GM18519 (cell line): ENCODE measurements at regions not wholly inside any gene's neighbourhood (a gene's known extent, or its start where the extent isn't known, plus 50 kb on each side); places are given as distances from the start of the nearest gene placed in this dataset.

ENCODE experiments used
- ATAC-seq: cut with Tn5 transposase; IDR thresholded peaks from one replicate; pipeline ENCODE4 v1.9.1; 2021; ENCODE audit warnings: mild to moderate bottlenecking, moderate library complexity; ENCODE audit not compliant: unreplicated experiment, low FRiP score

DNA sequence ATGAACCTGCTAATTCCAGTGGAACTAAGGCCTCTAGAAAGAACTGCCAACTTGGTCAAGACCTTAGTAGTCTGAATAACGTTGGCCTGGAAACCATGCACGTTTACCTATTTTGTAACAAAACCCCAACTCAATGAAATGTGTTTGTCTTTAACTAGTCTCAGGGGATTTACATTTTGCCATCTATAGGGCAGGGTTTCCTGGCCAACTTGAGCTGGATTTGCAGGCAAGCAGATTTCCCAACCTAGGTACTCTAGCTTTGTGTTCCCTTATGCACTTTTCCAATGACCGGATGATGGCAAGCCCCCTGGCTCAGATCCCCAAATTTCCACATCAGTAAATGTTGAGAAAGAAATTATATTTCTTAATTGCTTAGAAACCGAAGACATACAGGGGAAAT lies 114.5 kb downstream of the IRS2 start:
- no peak for ATAC-seq

DNA sequence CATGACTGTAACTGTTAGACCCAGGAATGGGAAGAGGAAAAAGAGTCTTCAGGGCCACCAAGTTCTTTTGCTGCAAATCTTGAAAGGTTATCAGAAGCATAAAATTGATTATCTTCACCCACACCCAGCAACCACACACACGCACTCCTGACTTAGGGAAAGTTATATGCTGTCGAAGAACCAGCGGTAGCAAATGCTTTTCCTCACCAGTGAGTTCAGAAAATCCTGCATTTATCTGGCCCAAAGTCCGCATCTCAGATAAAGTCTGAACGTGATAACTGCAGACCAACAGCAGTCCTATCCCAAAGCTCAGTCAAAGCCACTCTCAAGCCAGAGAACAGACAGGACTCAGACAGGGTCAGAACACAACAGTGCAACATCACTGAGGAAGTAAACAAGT lies 115.6 kb downstream of the IRS2 start:
- ATAC-seq, result no peak

DNA sequence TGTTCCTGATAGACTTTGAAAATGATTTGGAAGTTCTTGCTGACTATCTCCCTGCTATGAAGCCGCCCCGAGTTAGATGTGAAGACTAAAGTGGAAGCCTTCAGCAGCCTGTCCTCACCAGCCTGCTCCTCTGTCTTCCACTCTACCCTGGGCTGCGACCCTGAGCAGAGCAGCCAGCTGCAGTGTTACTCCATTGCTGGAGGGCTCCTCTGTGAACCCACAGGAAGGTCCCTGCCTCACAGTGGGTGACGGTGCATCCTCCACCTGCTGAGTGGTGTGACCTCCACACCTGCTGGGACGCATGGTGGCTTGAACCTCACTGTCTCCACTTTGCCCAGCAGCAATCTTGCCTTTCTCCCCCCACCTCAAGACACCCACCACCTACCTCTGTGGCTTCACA lies 116.4 kb downstream of the IRS2 start:
- ATAC-seq, result no peak

DNA sequence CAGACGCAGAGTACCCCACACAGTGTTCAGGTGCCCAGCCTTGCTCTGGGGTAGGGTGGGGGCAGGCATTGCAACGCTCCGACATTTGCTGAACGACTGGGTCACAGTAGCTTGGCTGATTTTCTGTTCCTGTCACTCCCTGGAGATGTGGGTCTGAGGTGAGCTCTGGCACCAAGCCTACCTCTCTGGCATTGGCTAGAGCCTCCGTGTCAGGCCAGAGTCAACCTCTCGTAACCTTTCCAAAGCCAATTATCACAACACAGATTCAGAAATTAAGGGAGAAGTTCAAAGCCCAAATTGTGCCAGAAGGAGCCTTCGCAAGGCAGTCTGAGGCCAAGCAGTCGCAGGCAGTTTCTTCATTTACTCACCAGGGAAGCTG lies 117.2 kb downstream of the IRS2 start:
- no peak for ATAC-seq

DNA sequence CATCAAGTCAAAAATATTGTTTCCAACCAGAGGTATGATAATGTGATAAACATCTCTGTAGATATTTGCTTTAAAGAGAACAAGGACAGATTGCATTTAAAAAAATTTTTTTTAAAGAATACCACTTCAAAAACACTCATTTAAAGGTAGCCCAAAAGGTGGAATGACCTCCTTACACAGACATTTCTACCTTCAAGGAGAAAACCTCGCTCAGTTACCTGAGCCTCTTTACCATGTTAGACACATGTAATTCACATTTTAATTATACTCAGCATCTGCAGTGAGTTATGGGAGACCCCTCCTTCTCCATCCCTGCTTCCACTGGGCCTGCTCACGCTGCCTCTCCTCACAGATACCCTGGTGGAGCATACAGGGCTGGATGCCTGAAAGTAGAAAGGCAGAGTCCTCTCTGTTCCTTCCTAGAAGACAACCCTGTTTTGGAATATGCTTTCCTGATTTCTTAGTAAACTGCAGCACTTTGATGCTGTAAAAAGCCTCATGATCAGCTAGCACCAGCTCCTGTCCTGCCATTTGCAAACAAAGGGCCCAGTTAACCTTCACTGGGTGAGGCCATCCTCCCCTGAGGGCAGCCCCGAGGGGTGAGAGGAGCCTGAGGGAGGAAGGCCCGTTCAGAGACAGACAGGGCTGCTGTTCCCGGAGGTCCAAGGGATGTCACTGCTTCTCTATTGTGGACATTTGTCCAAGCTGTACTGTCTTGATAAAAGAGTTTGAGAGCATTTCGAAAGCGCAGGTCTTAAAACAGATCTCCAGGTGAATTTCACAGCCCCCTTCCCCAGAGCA lies 117.8 kb downstream of the IRS2 start:
- no peak for ATAC-seq

DNA sequence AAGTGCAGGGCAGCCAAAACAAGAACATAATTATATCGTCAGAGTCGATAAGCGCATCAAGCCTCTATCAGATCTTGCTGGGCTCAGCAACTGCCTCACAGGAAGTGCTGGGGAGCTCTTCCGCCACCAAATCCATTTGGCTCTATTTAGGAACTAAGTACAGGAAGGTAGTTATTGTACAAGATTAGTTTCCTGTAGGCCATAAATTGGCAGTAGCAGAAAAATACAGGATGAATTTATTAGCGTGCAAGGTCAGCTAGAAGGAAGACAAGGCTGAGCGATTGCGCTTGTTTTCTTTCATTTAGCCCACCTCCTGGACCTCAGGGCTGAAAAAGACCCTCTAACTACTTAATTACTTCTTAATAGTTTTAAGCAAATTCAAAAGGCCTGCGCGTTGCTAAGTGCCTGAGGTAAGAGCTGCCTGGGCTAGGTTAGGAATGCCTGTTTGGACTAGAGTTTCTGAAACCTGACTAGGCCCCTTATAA lies 118.5 kb downstream of the IRS2 start:
- ATAC-seq, result no peak

DNA sequence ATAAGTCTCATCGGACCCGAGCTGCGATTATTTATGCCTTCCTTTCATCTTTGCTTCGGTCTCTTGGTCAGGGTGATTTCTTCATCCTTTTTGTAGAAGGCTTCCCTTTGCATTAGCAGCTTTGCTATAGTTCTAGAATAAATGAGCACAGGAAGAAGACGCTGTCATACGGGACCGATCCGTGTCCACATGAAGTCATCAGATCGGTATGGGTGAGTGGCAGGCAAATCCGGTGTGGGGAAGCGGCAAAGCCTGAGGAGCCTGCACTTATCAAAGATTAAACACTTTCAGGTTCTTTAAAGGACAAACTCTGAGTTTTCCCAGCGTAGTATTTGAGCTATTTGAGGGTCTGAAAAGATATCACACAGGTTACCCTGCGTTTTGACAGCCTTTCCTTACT lies 119.3 kb downstream of the IRS2 start:
- no peak for ATAC-seq

DNA sequence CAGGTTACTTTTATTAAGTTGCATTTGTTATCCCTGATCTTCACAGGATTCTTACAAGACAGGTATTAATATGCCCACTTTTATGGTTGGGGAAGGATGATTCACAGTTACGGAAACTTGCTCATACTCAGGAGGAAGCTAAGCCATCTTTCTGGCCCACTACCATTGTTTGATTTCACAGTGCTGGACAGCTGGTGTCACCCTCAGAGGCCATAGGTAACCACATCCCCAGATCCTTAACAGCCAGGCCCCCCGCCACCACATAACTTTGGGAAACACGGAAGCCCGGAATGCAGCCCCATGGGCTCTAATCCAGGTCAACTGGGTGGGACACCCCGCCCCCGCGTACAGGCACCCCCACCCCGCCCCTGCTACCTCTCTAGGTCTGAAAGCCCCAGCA lies 119.7 kb downstream of the IRS2 start:
- no peak for ATAC-seq

DNA sequence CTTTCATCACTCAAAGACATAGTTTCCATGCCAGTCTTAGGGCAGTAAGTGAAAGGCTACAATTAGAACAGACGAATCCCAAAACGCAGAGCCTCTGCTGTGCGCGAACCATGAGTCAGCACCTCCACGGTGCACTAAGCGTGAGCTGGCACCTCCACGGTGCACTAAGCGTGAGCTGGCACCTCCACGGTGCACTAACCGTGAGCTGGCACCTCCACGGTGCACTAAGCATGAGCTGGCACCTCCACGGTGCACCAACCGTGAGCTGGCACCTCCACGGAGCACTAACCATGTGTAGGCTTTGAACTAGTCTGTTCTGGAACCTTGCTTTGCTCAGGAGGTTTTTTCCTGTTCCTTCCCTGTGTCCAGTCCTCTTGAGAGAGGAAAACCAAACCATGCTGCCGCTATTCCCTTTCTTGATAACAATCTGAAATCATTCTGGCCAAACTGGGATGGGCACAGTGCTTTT lies 120.6 kb downstream of the IRS2 start:
- ATAC-seq, result no peak

DNA sequence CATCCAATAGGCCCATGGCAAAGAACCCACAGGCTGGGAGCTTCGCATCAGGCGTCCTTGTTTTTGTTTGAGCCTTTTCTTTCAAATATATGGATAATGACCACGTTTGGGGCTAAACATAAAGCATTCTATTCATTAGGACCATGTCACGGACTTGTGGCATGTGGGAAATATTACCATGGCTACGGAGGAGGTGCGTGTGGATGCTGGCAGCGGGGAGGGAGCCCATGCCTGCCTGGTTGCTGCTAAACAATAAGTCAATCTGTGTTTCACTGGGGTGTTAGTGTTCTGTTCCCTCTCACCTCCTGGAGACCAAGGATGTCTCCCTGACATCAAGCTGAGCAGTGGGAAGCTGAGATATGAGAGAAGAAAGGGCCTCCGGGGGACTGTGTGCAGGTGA lies 121.1 kb downstream of the IRS2 start:
- no peak for ATAC-seq

DNA sequence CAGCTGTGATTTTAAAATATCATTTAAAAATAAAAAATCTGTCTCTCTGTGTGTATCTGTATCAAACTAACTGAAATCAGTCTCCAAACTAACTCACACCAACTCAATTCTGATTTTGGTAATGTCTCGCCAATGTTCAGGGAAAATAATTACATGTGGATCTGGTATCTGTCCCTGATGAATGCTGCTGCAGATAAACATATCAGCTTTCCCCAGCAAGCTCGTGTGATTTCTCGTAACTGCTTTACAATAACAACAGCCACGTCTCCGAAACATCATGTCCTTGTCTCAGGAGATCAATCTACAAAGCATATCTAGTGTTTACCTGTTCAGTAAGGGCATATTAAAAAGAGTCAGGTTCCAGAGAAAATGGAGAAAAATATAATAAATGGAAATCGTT lies 129.0 kb downstream of the IRS2 start:
- no peak for ATAC-seq

DNA sequence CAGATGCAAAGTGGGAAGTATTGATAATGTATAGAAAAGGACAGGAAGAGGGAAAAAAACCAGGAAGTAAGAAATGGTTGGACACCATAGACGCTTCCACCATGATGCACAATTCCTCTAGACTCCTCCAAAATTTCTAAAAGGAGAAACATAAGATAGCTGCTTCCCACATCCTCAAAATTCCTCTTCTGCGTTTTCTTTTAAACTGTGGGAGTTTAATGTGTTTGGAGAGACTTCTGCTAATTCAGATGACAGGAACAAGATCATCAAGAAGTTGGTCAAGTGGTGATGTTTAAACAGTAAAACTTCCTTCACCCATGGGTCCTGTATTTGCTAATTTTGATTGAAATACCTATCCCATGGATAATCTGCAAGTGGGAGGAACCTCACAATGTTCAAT lies 130.2 kb downstream of the IRS2 start:
- ATAC-seq, result no peak

DNA sequence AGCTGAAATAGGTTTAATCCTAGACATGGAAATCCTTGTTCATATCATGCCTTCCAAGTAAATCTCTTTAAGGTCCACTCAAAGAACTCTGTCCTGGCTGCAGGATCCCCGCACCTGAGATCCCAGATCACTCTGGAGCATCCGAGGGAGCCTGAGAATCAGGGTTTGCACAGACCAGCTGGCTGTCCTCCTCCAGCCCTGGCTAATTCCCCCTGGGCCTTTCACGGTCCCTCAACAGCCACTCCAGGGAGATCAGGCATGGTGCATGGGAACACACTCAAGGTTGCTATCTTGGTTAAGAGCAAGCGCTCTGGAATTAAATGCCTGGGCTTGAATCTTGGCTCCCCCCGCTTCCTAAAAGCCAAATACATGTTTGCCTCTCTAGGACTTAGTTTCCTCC lies 130.8 kb downstream of the IRS2 start:
- no peak for ATAC-seq

DNA sequence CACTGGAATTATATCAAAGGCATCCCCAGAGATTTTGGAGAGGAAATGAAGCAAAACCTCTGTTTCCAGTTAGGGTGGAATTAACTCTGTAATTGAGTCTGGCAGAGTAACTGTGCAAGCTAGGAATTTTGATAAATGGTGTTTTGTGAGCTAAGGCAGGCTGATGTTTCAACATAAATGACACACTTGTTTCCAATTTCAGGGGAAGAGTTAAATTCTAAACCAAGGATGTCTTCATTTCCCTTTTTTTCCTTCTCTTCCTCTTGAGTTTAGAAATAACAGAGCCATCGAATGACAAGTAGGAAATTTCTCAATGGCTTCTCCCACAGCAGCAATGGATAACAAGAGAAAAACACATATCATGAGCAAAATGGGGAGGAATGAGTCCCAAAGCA lies 131.2 kb downstream of the IRS2 start:
- ATAC-seq, result no peak

DNA sequence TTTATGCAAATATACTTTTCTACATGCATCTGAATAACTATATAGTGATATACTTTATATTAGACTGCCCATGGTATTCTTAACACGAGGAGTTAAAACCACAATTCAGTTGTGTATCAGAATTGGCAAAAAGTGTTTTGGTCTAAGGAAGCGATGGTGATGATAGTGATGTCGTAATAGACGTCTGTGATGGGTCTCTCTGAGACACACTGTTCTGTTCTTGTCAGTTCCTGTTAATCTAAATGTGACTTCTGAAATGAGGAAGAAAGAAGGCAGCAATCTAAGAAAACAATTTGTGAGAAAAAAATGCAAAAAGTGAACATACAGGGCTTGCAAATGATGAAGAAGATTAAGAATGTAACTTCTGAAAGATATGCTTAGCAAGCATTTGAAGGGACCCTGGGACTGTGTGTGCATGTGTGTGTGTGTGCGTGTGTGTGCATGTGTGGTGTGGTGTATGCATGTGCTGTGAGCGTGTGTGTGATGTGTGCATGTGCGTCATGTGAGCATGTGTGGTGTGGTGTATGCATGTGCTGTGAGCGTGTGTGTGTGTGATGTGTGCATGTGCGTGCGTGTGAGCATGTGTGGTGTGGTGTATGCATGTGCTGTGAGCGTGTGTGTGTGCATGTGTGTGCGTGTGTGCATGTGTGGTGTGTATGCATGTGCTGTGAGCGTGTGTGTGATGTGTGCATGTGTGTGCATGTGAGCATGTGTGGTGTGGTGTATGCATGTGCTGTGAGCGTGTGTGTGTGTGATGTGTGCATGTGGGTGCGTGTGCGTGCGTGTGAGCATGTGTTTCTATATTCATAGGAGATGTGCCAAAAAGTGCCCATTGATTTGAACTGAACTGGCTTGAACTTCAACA lies 131.8 kb downstream of the IRS2 start:
- ATAC-seq, result no peak

DNA sequence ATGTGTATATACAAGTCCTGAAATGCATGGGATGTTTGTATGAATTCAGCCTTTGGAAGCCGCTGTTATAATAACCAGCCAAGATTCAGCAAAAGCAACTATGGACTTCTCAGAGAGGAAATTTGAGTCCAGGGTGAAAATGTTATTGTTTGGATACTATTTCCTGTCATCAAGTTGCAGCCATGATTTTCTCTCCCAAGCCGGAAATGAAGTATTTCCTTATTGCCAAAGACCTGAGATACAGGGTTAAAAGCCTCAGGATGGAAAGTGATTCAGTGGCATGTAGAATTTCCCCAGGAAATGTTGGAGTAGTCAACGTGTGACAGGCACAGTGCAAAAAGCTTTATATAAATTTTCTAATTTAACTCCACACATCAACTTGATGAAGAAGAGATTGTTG lies 133.9 kb downstream of the IRS2 start:
- ATAC-seq, result no peak

DNA sequence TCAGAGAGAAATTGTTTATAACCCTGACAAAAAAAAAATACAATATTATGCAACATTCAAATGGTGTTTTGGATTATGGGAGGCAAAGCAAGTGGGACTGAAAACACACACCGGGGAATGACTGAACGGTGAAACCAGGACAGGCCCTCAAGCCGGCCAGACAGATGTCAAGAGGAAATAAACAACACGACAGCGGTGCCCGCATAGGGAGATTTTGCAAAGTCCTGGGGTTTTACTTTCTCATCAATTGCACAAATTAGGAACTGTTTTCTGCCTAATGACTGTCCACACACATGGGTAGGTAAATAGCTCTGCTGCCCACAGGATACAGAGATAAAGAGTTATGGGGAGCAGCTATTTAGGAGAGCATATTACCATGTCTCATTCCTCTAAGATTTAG lies 134.5 kb downstream of the IRS2 start:
- no peak for ATAC-seq

DNA sequence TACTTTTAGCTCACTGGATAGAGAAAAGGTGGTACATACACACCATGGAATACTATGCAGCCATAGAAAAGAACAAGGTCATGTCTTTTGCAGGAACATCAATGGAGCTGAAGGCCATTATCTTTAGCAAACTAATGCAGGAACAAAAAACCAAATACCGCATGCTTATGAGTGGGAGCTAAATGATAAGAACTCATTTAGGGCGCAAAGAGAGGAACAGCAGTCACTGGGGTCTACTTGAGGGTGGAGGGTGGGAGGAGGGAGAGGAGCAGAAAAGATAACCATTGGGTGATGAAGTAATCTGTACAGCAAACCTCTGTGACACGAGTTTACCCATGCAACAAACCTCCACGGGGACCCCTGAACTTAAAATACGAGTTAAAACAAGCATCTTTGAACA lies 135.1 kb downstream of the IRS2 start:
- ATAC-seq, result no peak

DNA sequence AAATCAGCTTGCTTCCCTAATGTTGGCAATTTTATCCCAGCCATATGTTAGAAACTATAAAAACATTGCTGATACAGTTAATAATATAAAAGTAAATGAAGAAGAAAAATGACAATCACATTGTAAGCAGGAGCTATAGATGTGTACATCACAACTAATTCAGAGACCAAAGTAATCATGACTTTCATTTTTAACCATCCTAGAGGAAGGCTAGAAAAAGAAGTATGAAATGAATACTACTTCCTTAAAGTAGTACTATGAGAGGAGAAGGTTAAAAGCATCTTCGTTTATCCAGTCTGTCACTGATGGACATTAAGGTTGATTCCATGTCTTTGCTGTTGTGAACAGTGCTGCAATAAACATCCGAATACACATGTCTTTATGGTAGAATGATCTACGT lies 135.5 kb downstream of the IRS2 start:
- ATAC-seq, result peak; percentile 40

DNA sequence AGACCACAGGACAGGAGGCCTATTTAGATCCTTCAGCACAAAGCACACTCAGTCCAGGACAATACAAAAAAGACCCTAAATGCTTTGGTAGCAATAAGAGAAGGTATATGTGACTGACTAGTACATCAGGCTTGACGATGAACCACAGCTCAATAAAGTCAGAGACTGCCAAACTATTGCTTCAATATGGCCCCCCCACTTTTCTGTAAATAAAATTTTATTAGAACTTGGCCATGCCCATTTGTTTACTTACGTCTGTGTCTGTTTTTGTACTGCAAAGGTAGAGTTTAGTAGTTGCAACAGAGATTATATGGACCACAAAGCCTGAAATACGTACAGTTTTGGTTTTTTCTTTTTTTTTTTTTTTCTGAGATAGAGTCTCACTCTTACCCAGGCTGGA lies 136.7 kb downstream of the IRS2 start:
- ATAC-seq, result no peak

DNA sequence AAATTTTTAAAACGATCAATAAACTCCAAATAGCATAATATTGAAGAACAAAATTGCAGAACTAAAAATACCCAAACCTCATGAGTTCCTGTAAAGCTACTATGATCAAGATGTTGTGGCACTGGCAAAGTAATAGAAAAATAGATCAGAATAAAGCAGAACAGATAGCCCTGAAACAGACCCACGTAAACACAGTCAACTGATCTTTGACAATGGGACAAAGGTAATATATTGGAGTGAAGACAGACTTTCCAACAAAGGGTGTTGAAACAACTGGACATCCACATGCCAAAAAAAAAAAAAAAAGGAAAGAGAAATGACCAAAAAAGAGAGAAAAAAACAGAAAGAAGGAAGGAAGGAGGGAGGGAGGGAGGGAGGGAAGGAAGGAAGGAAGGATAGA lies 138.7 kb downstream of the IRS2 start:
- ATAC-seq, result no peak

DNA sequence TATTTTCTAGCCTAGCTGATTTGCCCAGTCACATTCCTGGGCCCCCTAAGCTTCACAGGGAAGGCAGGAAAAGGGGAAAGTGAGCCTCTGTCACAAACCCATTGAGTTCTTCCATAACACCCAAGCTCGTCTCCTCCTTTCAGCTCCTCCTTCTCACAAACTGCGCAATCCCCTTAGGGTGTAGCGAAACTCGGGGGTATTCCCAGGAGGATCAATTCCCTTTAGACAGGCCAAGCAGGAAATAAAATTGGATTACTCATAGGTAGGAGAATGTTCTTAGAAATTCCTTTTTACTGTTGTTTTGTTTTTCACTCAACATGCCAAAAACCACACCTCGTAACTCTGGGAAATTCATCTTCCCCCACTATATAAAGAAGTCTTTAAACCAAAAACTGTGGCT lies 139.3 kb downstream of the IRS2 start:
- ATAC-seq, result no peak
